ENCODE measurements at regions not wholly inside any gene's neighbourhood (a gene's known extent, or its start where the extent isn't known, plus 50 kb on each side); places are given as distances from the start of the nearest gene placed in this dataset.

DNA sequence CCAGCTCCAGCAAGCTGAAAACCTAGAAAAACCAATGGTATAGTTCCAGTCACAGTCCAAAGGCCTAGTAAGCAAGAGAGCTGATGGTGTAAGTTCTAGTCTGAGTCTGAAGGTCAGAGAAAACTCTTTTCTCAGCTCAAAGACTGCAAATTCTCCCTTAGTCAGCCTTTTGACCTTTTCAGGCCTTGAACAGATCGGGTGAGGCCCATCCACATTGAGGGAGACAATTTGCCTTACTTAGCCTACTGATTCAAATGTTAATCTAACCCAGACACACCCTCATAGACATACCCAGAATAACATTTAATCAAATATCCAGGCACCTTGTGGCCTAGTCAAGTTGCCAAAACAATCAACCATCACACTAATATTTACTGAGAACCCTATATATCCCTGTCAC lies 110.8 kb upstream of the KCNJ3 start:
- no peak for TF ChIP-seq POLR2AphosphoS5 (IDR thresholded peaks at IDR 0.05; ENCODE audit: low read depth, low read length)
- no peak for TF ChIP-seq POLR2A (IDR thresholded peaks at IDR 0.05; ENCODE audit: low read depth, low read length)
- TF ChIP-seq TAF1 (IDR thresholded peaks at IDR 0.05; ENCODE audit: borderline replicate concordance, low read depth, low read length), result no peak
- FAIRE-seq (no peak), DNase-seq (ENCODE audit: insufficient read length) (no peak)

DNA sequence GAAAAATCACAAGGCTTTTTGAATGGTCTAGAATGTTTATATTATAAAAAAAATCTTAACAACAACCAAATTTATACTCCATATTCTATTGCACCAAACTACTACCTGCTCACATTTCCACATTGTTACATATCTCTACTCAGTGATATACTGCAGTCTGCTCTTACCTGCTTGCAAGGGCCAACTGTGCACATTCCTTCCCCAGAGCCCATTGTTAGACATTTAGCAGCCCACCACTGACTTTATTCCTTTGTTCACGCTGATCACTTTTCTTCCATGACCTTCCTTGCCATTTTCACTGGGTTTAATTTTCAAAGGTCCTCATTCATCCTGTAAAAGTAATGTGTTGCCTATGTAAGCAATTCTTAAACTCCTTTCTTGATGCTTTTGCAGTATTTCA lies 109.7 kb upstream of the KCNJ3 start:
- FAIRE-seq (no peak), DNase-seq (ENCODE audit: insufficient read length) (no peak)
- TF ChIP-seq POLR2A (IDR thresholded peaks at IDR 0.05; ENCODE audit: low read depth, low read length) (no peak), POLR2AphosphoS5 (IDR thresholded peaks at IDR 0.05; ENCODE audit: low read depth, low read length) (no peak), TAF1 (IDR thresholded peaks at IDR 0.05; ENCODE audit: borderline replicate concordance, low read depth, low read length) (no peak)

DNA sequence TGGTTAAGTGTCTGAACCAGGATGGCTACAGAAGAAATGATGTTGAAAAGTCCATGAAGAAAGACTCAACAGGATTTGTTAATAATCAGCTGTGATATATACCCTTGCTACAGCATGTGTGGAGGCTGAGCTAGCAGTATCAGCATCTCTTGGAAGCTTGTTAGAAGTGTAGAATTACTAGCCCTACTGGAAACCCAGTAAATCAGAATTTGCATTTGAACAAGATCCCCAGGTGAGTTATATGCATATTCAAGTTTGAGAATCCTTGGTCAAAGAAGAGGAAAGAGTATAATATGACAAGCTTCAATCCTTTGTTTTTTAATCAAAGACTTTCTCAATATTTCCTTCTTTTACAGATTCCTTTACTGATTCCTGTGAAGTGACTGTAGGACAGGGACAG lies 109.0 kb upstream of the KCNJ3 start:
- no peak for DNase-seq (ENCODE audit: insufficient read length)
- TF ChIP-seq POLR2A (IDR thresholded peaks at IDR 0.05; ENCODE audit: low read depth, low read length) (no peak), POLR2AphosphoS5 (IDR thresholded peaks at IDR 0.05; ENCODE audit: low read depth, low read length) (no peak), TAF1 (IDR thresholded peaks at IDR 0.05; ENCODE audit: borderline replicate concordance, low read depth, low read length) (no peak)
- FAIRE-seq, result no peak

DNA sequence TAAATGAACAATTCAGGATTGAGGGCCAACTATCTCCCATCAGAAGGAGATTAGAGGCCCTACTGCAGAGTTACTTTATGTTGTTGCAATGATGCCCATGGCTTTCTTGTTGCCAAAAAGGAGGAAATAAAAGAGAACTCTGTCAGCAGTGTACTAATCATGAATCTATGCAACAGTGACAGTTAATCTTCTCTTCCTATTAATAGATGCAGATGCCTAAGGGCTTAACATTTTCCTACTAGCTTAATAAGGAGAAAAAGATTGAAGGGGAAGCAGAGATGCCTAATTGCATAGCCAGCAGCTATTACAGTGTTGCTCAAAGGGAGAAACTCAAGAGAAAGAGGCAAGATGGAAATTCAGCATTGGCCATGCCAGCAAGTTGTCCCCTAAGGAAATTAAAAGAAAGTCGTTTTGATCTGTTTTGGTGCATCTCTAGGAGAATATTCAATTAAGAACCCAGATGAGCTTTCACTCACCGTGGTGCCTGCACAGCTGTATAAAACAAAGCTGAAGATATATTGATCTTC lies 107.1 kb upstream of the KCNJ3 start:
- FAIRE-seq (no peak), DNase-seq (ENCODE audit: insufficient read length) (no peak)
- TF ChIP-seq TAF1 (IDR thresholded peaks at IDR 0.05; ENCODE audit: borderline replicate concordance, low read depth, low read length), result no peak
- TF ChIP-seq POLR2AphosphoS5 (IDR thresholded peaks at IDR 0.05; ENCODE audit: low read depth, low read length), result no peak
- no peak for TF ChIP-seq POLR2A (IDR thresholded peaks at IDR 0.05; ENCODE audit: low read depth, low read length)

DNA sequence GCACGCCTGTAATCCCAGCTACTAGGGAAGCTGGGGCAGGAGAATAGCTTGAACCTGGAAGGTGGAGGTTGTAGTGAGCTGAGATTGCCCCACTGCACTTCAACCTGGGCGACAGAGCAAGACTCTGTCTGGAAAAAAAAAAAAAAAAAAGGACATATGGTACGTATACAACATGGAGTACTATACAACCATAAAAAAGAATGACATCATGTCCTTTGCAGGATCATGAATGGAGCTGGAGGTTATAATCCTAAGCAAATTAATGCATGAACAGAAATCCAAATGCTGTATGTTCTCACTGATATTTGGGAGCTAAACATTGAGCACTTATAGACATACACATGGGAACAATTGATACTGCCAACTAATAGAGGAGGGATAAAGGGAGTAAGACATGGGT lies 99.3 kb upstream of the KCNJ3 start:
- no peak for TF ChIP-seq TAF1 (IDR thresholded peaks at IDR 0.05; ENCODE audit: borderline replicate concordance, low read depth, low read length)
- TF ChIP-seq POLR2AphosphoS5 (IDR thresholded peaks at IDR 0.05; ENCODE audit: low read depth, low read length), result no peak
- TF ChIP-seq POLR2A (IDR thresholded peaks at IDR 0.05; ENCODE audit: low read depth, low read length), result no peak
- FAIRE-seq (no peak), DNase-seq (ENCODE audit: insufficient read length) (no peak)

DNA sequence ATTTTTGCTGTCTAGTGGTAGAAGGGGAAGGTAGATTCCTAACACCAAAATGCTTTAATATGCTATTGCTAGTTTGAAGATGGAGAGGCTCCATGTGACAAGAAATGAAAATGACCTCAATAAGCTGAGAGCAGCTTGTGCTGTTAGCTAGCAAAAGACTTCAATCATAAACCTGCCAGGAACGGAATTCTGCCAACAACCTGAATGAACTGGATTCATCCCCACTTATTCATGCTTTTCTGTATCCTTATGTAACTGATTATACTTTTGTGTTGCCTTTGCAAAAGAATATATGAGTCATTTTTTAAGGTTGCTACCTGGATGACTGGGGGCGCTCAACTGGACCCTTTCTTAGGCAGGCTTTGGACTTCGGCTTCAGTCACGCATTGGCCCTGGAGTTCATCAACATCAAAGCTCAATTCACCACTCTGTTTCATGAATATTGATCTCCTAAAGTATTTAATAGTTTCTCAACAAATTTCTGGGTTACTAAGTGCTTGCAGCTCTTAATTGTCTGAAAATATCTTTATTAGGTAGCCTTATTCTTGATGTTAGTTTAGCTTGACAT lies 97.5 kb upstream of the KCNJ3 start:
- FAIRE-seq, result no peak
- no peak for DNase-seq (ENCODE audit: insufficient read length)
- TF ChIP-seq TAF1 (IDR thresholded peaks at IDR 0.05; ENCODE audit: borderline replicate concordance, low read depth, low read length) (no peak), POLR2A (IDR thresholded peaks at IDR 0.05; ENCODE audit: low read depth, low read length) (no peak), POLR2AphosphoS5 (IDR thresholded peaks at IDR 0.05; ENCODE audit: low read depth, low read length) (no peak)

DNA sequence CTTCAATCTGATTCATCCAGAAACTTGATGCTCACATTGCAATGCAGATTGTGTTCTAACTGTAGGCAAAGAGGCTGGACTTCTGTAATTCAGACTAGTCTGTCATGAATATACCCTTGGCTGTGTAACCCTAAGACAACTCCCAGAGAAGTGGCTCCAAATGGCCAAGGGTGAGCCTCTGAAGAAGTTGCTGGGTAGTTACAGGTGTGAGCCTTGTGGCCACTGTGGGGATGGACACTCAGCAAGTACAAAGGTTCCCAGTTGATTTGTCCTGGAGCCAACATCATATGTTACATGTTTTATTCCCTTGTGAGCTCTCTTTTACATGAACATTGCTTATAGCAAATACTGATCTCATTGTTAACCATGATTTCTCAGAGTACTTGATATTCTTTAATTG lies 94.8 kb upstream of the KCNJ3 start:
- no peak for TF ChIP-seq TAF1 (IDR thresholded peaks at IDR 0.05; ENCODE audit: borderline replicate concordance, low read depth, low read length)
- TF ChIP-seq POLR2AphosphoS5 (IDR thresholded peaks at IDR 0.05; ENCODE audit: low read depth, low read length), result no peak
- TF ChIP-seq POLR2A (IDR thresholded peaks at IDR 0.05; ENCODE audit: low read depth, low read length), result no peak
- FAIRE-seq (no peak), DNase-seq (ENCODE audit: insufficient read length) (no peak)

DNA sequence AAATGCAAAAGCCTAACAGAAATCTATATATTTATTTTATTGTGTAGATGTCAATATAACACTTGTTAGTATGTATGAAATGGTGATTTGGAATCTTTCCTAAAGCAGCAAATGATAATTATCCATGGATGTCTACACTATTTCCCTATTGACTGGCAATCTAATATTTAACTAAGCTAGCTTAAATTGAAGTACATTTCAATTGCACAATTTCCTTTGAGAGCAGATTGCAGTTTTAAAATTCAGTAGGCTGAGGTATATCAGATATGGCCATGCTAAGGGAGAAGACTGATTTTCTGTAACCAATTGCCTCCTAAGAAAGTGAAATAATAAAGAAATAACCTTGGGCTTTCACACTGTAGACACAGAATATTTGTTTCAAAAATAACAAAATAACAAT lies 90.1 kb upstream of the KCNJ3 start:
- TF ChIP-seq POLR2AphosphoS5 (IDR thresholded peaks at IDR 0.05; ENCODE audit: low read depth, low read length) (no peak), TAF1 (IDR thresholded peaks at IDR 0.05; ENCODE audit: borderline replicate concordance, low read depth, low read length) (no peak), POLR2A (IDR thresholded peaks at IDR 0.05; ENCODE audit: low read depth, low read length) (no peak)
- no peak for FAIRE-seq
- DNase-seq (ENCODE audit: insufficient read length), result no peak

DNA sequence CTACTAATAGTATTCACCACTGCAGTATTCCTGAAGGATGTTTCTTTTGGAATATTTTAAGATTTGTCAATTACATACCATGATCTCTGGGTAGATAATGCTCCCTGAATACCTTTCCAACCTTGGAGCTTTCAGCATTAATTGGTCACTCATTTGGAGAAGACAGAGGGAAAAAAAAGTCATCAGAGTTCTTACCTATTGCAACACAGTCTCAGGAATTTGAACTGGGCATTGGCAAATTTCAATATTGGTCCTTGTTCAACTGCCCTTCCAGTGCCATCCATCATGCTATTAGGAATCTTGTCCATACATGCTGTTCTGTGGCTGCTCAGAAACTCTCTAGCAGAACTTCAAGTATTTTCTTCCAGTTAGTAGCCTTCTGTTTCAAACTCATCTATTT lies 83.6 kb upstream of the KCNJ3 start:
- TF ChIP-seq TAF1 (IDR thresholded peaks at IDR 0.05; ENCODE audit: borderline replicate concordance, low read depth, low read length) (no peak), POLR2A (IDR thresholded peaks at IDR 0.05; ENCODE audit: low read depth, low read length) (no peak), POLR2AphosphoS5 (IDR thresholded peaks at IDR 0.05; ENCODE audit: low read depth, low read length) (no peak)
- DNase-seq (ENCODE audit: insufficient read length) (no peak), FAIRE-seq (no peak)

DNA sequence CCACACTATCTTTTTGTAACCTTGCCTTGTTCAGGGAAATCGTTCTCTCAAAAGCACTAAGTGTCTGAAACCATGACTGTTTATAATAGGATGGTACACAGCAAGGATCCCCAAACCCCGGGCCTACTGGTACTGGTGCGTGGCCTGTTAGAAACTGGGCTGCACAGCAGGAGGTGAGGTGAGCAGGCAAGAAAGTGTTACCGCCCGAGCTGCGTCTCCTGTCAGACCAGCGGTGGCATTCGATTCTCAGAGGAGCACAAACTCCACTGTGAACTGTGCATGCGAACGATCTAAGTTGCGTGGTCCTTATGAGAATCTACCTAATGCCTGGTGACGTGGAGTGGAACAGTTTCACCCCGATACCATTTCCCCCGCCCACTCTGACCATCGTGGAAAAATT lies 81.8 kb upstream of the KCNJ3 start:
- no peak for TF ChIP-seq POLR2A (IDR thresholded peaks at IDR 0.05; ENCODE audit: low read depth, low read length)
- TF ChIP-seq POLR2AphosphoS5 (IDR thresholded peaks at IDR 0.05; ENCODE audit: low read depth, low read length), result no peak
- TF ChIP-seq TAF1 (IDR thresholded peaks at IDR 0.05; ENCODE audit: borderline replicate concordance, low read depth, low read length), result no peak
- FAIRE-seq (no peak), DNase-seq (ENCODE audit: insufficient read length) (no peak)

DNA sequence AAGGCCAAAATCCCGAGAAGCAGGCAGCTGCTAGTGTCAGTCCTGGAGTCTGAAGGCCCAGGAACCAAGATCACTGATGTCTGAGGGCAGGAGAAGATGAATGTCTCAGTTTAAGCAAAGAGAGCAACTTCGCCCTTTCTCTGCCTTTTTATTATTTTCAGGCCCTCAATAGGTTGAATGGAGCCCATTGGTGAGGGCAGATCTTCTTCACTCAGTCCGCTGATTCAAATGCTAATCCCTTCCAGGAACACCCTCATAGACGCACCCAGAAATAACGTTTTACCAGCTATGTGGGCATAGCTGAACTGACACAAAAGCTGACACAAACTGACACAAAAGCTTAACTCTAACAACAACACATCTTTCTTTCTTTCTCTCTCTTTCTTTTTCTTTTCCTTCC lies 78.0 kb upstream of the KCNJ3 start:
- no peak for FAIRE-seq
- no peak for DNase-seq (ENCODE audit: insufficient read length)
- TF ChIP-seq POLR2A (IDR thresholded peaks at IDR 0.05; ENCODE audit: low read depth, low read length) (no peak), TAF1 (IDR thresholded peaks at IDR 0.05; ENCODE audit: borderline replicate concordance, low read depth, low read length) (no peak), POLR2AphosphoS5 (IDR thresholded peaks at IDR 0.05; ENCODE audit: low read depth, low read length) (no peak)

DNA sequence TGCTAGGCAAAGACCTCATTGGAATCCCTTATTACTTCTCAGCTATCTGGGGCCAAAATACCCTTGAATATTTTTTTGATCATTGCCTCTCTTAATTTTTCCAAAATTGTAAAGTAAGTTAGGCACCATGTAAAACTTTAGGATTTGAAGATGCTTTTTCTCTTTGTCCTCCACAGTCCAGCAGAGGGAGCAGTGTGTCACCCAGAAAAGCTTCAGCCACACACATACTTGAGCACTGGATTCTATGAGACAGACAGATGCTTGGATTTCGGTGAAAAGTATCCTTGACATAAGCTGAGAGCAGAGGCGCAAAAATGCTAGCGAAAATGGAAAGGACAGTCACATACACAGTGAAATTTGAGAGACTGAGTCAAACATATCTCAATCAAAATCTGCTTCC lies 74.7 kb upstream of the KCNJ3 start:
- DNase-seq (ENCODE audit: insufficient read length), result no peak
- no peak for FAIRE-seq
- TF ChIP-seq POLR2AphosphoS5 (IDR thresholded peaks at IDR 0.05; ENCODE audit: low read depth, low read length) (no peak), TAF1 (IDR thresholded peaks at IDR 0.05; ENCODE audit: borderline replicate concordance, low read depth, low read length) (no peak), POLR2A (IDR thresholded peaks at IDR 0.05; ENCODE audit: low read depth, low read length) (no peak)
